Activated T-cell treated with anti-CD3 and anti-CD28 coated beads, Interleukin-2, amount 50 U/mL, for 72 hours (primary cell): ENCODE measurements at regions not wholly inside any gene's neighbourhood (a gene's known extent, or its start where the extent isn't known, plus 50 kb on each side); places are given as distances from the start of the nearest gene placed in this dataset.

Experiments used
- ATAC-seq, 2 donors: fragments of 150-1000 bp; cut with Tn5 transposase; replicated peaks in 1 of 2; 2 replicates each; pipeline ENCODE4 v1.10.0; 2021; ENCODE audit warnings: moderate library complexity in 2 of 2, mild to moderate bottlenecking in 1 of 2
- DNase-seq, 2 donors: peaks; one replicate each; pipeline ENCODE4 v3.0.0; 2021 to 2022; ENCODE audit warnings: mixed read lengths in 1 of 2
- H3K27ac Mint-ChIP-seq: one replicate; pipeline ENCODE4 v1.8.0; 2022; ENCODE audit warnings: mild to moderate bottlenecking, moderate library complexity, mixed read lengths
- H3K27me3 Mint-ChIP-seq: one replicate; pipeline ENCODE4 v1.8.0; 2022; ENCODE audit warnings: low read depth, mixed read lengths
- H3K36me3 Mint-ChIP-seq, 2 donors: one replicate each; pipeline ENCODE4 v1.8.0; 2022; ENCODE audit warnings: mixed read lengths in 2 of 2, mild to moderate bottlenecking in 1 of 2; ENCODE audit not compliant: insufficient read depth in 2 of 2
- H3K4me1 Mint-ChIP-seq: one replicate; pipeline ENCODE4 v1.8.0; 2022; ENCODE audit warnings: low read depth, mixed read lengths
- H3K4me3 Mint-ChIP-seq, 2 donors: one replicate each; pipeline ENCODE4 v1.8.0; 2022; ENCODE audit warnings: mild to moderate bottlenecking in 2 of 2, mixed read lengths in 2 of 2, moderate library complexity in 2 of 2
- H3K9me3 Mint-ChIP-seq, 2 donors: one replicate each; pipeline ENCODE4 v1.8.0; 2022; ENCODE audit warnings: mixed read lengths in 2 of 2

DNA sequence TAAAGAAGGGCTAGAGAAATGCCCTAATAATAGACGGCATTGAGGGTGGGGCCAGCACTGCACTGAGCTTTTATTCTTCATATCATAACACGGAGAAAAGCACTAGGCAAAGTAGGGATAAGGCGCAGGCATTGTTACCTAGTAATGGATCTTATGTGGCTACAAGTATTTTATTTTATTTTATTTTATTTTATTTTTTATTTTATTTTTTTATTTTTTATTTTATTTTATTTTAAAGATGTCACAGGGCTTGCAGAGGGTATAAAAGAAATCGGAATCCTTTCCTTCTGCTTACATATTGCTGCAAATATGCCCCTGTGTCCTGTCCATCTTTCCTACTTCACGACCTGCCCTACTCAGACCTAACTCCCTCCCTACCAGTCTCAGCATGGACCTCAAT, 452.0 kb upstream of the KIRREL3 start:
- Mint-ChIP-seq H3K4me1 (no peaks in the 10 kb centered on the region), H3K36me3 (no peaks in the 10 kb centered on the region), H3K9me3 (no peaks in the 10 kb centered on the region), H3K4me3 (no peak overlapping the region), H3K27me3 (no peaks in the 10 kb centered on the region), H3K27ac (no peak overlapping the region)
- no peak for ATAC-seq
- no peak for DNase-seq

DNA sequence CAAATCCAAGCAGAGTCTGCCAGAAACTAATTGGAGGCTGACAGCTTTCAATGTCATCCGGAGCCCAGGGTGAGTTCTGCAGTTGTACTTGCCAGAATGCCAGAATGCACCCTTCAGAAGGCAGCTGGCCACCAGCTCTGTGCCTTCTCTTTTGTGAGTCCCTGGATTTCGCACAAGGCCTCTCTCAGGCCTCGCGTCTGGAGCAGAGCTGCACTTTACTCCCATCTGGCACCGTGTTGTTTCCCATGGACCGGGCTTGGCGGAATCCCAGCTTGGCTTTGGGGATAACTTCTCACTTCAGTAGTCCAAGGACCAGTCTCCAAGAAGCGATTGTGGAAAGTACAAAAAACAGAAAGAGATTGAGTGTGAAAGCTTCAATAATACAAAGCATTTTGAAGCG, 451.3 kb upstream of the KIRREL3 start:
- ATAC-seq (no peak), DNase-seq (no peak)
- no peak overlapping the region for H3K27ac Mint-ChIP-seq
- no peak overlapping the region for H3K4me3 Mint-ChIP-seq
- no peaks in the 10 kb centered on the region for H3K36me3 Mint-ChIP-seq
- H3K27me3 Mint-ChIP-seq, result no peaks in the 10 kb centered on the region
- no peaks in the 10 kb centered on the region for H3K4me1 Mint-ChIP-seq
- H3K9me3 Mint-ChIP-seq, result no peaks in the 10 kb centered on the region

DNA sequence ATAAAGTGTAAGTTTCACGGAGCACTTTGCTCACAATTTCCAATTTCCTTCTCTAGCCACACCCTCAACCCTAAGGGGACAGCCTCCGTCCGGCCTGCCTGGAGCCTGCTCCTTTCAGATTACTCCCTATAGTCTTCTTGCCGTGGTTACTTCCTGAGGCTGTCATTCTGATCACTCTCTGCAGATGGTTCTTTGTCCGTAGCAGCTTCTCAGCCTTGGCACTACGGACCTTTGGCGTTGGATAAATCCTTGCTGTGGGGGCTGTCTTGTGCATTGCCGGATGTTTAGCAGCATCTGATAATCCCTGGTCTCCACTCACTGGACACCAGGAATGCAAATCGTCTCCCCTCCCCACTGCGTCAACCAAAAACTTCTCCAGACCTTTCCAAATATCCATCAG, 447.5 kb upstream of the KIRREL3 start:
- Mint-ChIP-seq H3K4me3 (no peak overlapping the region), H3K27ac (no peak overlapping the region), H3K27me3 (no peaks in the 10 kb centered on the region), H3K9me3 (no peaks in the 10 kb centered on the region), H3K36me3 (no peaks in the 10 kb centered on the region), H3K4me1 (no peaks in the 10 kb centered on the region)
- DNase-seq, result no peak
- ATAC-seq, result no peak

- DNase-seq (no peak), ATAC-seq (no peak)
- H3K4me1 Mint-ChIP-seq, result no peaks in the 10 kb centered on the region
- H3K36me3 Mint-ChIP-seq, result no peaks in the 10 kb centered on the region
- no peaks in the 10 kb centered on the region for H3K27me3 Mint-ChIP-seq
- H3K4me3 Mint-ChIP-seq, result no peak overlapping the region
- no peaks in the 10 kb centered on the region for H3K9me3 Mint-ChIP-seq
- no peak overlapping the region for H3K27ac Mint-ChIP-seq
Measured at GRCh38 chr11:127445476-127445875, 444.9 kb upstream of the KIRREL3 start.

DNA sequence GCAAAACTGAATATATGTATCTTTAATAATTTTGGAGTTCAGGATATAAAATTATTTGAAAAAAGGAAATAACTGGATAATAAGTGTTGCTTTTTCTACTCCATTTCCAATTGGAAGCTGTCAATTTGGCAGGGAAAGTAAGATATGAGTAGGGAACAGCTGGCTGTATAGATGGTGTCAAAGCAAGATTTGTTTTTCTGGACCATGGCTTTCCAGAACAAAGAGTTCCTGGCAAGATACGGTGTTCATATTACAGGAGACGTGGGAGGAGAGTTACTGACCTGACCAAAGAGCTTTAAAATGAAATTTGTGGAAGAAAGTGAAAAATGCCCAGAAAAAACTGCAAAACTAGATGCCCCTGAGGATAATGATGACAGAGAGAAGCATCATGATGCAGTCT, 442.7 kb upstream of the KIRREL3 start:
- Mint-ChIP-seq H3K4me3 (no peak overlapping the region), H3K36me3 (no peaks in the 10 kb centered on the region), H3K9me3 (peaks cover 0 to 1% of the 10 kb centered on the region in 2 donors), H3K27ac (no peak overlapping the region), H3K4me1 (no peaks in the 10 kb centered on the region), H3K27me3 (no peaks in the 10 kb centered on the region)
- no peak for DNase-seq
- no peak for ATAC-seq

DNA sequence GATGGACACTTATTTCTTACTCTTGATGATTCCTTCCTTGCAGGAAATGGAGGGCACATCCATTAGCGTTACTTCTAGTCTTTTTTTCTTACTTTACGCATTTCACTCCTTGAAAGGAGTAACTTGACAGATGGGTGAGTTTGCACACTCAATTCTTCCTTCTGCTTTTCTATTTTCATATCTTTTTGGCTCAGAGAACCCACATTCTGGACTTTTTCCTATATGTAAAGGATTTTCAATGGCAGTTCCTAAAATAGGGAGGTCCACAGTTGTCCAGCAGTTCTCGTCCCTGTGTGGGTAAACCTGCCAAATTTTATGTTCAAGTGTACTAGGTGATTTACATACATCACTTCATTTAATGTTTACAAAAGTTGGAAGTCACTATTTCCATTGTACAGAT, 440.0 kb upstream of the KIRREL3 start:
- no peak for ATAC-seq
- H3K4me3 Mint-ChIP-seq, result no peak overlapping the region
- no peak overlapping the region for H3K27ac Mint-ChIP-seq
- no peak for DNase-seq
- no peaks in the 10 kb centered on the region for H3K36me3 Mint-ChIP-seq
- H3K27me3 Mint-ChIP-seq, result no peaks in the 10 kb centered on the region
- no peaks in the 10 kb centered on the region for H3K4me1 Mint-ChIP-seq
- H3K9me3 Mint-ChIP-seq, result peaks cover 0 to 6% of the 10 kb centered on the region in 2 donors

DNA sequence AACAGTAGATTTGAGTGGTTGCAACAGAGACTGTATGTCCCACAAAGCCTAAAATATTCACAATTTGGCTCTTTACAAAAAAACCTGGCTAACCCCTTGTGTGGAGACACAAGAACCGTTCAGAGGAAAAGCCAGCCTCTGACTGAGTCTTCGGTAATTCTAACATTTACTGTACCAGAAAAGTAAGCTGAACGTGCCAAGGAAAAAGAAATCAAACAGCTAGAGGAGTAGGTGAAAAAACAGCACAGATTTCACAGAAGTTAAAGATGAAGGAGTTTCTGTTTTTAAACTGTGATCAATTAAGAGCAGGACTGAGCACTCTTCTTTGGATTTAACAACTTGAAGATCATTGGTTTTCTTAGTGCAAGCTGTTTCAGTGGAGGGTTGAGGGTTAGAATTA, 424.7 kb upstream of the KIRREL3 start:
- ATAC-seq (no peak), DNase-seq (no peak)
- H3K4me1 Mint-ChIP-seq, result no peaks in the 10 kb centered on the region
- no peak overlapping the region for H3K4me3 Mint-ChIP-seq
- no peaks in the 10 kb centered on the region for H3K36me3 Mint-ChIP-seq
- no peak overlapping the region for H3K27ac Mint-ChIP-seq
- no peaks in the 10 kb centered on the region for H3K27me3 Mint-ChIP-seq
- H3K9me3 Mint-ChIP-seq, result no peaks in the 10 kb centered on the region

- no peak overlapping the region for H3K27ac Mint-ChIP-seq
- ATAC-seq (no peak), DNase-seq (no peak)
- no peak overlapping the region for H3K4me3 Mint-ChIP-seq
- no peaks in the 10 kb centered on the region for H3K9me3 Mint-ChIP-seq
- H3K27me3 Mint-ChIP-seq, result no peaks in the 10 kb centered on the region
- H3K4me1 Mint-ChIP-seq, result no peaks in the 10 kb centered on the region
- no peaks in the 10 kb centered on the region for H3K36me3 Mint-ChIP-seq
Measured at GRCh38 chr11:127424661-127425060, 424.1 kb upstream of the KIRREL3 start.

GRCh38 chr11:127420139-127420538, 419.6 kb upstream of the KIRREL3 start:
- Mint-ChIP-seq H3K27me3 (no peaks in the 10 kb centered on the region), H3K4me3 (no peak overlapping the region), H3K36me3 (no peaks in the 10 kb centered on the region), H3K4me1 (no peaks in the 10 kb centered on the region), H3K27ac (no peak overlapping the region), H3K9me3 (peaks cover 2 to 3% of the 10 kb centered on the region in 2 donors)
- DNase-seq (no peak), ATAC-seq (no peak)

- no peaks in the 10 kb centered on the region for H3K36me3 Mint-ChIP-seq
- no peaks in the 10 kb centered on the region for H3K27me3 Mint-ChIP-seq
- H3K27ac Mint-ChIP-seq, result no peak overlapping the region
- H3K4me3 Mint-ChIP-seq, result no peak overlapping the region
- H3K9me3 Mint-ChIP-seq, result peaks cover 4 to 9% of the 10 kb centered on the region in 2 donors
- DNase-seq, result no peak
- no peaks in the 10 kb centered on the region for H3K4me1 Mint-ChIP-seq
- ATAC-seq, result no peak
Measured at GRCh38 chr11:127412722-127413380, 412.3 kb upstream of the KIRREL3 start.

DNA sequence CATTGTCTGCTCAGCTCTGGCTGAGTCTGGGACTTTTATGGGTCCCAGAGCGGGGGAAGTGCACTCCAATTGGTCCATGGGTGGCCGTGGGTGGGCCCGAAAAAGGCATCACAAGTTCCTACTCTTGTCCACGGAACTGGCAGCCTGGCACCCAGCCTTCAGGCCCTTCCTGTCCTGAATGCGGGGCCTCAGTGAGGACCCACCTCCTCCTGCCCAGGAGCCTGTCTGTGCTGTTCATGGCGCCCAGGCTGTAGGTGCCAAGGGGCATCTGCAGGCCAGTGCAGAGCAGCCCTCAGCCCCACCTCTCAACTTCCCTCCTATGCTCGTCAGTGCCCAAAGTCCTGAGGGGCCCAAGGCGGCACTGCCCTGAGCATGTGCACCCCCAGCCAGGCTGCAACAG, 411.7 kb upstream of the KIRREL3 start:
- Mint-ChIP-seq H3K27me3 (no peaks in the 10 kb centered on the region), H3K27ac (no peak overlapping the region), H3K9me3 (peaks cover 4 to 6% of the 10 kb centered on the region in 2 donors), H3K36me3 (no peaks in the 10 kb centered on the region), H3K4me1 (no peaks in the 10 kb centered on the region), H3K4me3 (no peak overlapping the region)
- ATAC-seq (no peak), DNase-seq (no peak)

DNA sequence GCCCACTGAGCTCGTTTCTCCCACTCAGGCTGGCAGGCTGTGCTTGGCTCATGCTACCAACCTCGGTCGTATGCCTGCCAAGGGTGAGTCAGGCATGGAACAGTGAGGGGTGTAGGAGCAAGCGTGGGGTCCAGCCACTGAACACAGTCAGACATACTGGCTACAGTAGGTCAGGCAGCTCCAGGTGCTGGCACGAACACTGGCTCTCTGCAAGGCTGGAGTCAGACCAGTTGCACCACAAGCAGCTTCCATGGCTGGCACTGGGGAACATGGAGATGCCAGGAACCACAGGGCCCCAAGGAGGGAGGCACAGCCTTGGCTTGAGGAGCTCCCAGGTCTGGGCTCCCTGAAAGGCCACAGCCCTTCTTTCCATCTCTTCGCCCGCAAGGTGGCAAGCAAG, 410.7 kb upstream of the KIRREL3 start:
- Mint-ChIP-seq H3K27me3 (no peaks in the 10 kb centered on the region), H3K36me3 (no peaks in the 10 kb centered on the region), H3K27ac (no peak overlapping the region), H3K4me1 (no peaks in the 10 kb centered on the region), H3K9me3 (peaks cover 1 to 6% of the 10 kb centered on the region in 2 donors), H3K4me3 (no peak overlapping the region)
- DNase-seq (no peak), ATAC-seq (no peak)

DNA sequence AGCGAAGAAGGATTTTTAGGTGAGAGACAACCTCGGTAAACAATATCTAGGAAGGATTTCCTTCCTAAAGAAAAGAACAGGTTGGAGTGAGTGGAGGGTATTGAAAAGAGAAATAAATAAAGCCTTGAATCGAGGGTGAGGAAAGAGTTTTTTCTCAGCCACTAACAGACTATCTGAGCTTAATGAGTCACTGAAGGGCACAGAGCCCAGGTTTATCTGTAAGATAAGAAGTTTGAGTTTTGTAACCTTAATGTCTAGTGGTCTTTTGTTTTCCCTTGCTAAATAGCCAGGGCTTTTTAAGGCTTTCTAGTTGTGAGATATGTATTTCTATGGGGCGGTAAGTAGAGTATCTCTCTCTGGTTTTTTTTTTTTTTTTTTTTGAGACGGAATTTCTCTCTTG, 394.5 kb upstream of the KIRREL3 start:
- no peak for DNase-seq
- Mint-ChIP-seq H3K36me3 (no peaks in the 10 kb centered on the region), H3K9me3 (no peaks in the 10 kb centered on the region), H3K4me3 (no peak overlapping the region), H3K27me3 (no peaks in the 10 kb centered on the region), H3K4me1 (no peaks in the 10 kb centered on the region), H3K27ac (no peak overlapping the region)
- no peak for ATAC-seq

GRCh38 chr11:127393460-127393997, 393.0 kb upstream of the KIRREL3 start:
- ATAC-seq, result no peak
- no peaks in the 10 kb centered on the region for H3K9me3 Mint-ChIP-seq

More at GRCh38 chr11:127393460-127393997, 393.0 kb upstream of the KIRREL3 start:
- no peak overlapping the region for H3K4me3 Mint-ChIP-seq
- no peaks in the 10 kb centered on the region for H3K27me3 Mint-ChIP-seq
- H3K27ac Mint-ChIP-seq, result no peak overlapping the region
- H3K36me3 Mint-ChIP-seq, result no peaks in the 10 kb centered on the region
- H3K4me1 Mint-ChIP-seq, result no peaks in the 10 kb centered on the region
- DNase-seq, result no peak
